PFSK-1 (cell line): ENCODE measurements at regions not wholly inside any gene's neighbourhood (a gene's known extent, or its start where the extent isn't known, plus 50 kb on each side); places are given as distances from the start of the nearest gene placed in this dataset.

Experiments
- FOXP2 ChIP-seq: optimal IDR thresholded peaks from 2 replicates; pipeline ENCODE3; 2011; ENCODE audit warnings: borderline replicate concordance, control low read depth, inconsistent platforms; ENCODE audit not compliant: insufficient read depth; ENCODE audit errors: extremely low read length, extremely low read depth
- POLR2AphosphoS5 ChIP-seq: IDR thresholded peaks from 2 replicates; pipeline ENCODE4 v1.6.1; 2012; ENCODE audit warnings: low read depth, mild to moderate bottlenecking, control low read depth, low read length, moderate library complexity
- SIN3A ChIP-seq: IDR thresholded peaks from 2 replicates; pipeline ENCODE4 v1.6.1; 2012; ENCODE audit warnings: mild to moderate bottlenecking, low read length, moderate library complexity, borderline replicate concordance; ENCODE audit not compliant: insufficient read depth
- TAF1 ChIP-seq: IDR thresholded peaks from 2 replicates; pipeline ENCODE4 v1.6.1; 2012; ENCODE audit warnings: low read length, control low read depth, borderline replicate concordance; ENCODE audit not compliant: insufficient read depth
- TF ChIP-seq, protein P1 (sequence below), 2 experiments: IDR thresholded peaks; 2 replicates each; pipeline versions ENCODE4 v1.6.1 to v1.8.0; 2011 to 2012; ENCODE audit warnings: low read depth in 2 of 2, low read length in 2 of 2, control low read depth in 1 of 2, inconsistent platforms in 1 of 2, mild to moderate bottlenecking in 1 of 2, moderate library complexity in 1 of 2; ENCODE audit not compliant: insufficient read depth in 1 of 2

DNA sequence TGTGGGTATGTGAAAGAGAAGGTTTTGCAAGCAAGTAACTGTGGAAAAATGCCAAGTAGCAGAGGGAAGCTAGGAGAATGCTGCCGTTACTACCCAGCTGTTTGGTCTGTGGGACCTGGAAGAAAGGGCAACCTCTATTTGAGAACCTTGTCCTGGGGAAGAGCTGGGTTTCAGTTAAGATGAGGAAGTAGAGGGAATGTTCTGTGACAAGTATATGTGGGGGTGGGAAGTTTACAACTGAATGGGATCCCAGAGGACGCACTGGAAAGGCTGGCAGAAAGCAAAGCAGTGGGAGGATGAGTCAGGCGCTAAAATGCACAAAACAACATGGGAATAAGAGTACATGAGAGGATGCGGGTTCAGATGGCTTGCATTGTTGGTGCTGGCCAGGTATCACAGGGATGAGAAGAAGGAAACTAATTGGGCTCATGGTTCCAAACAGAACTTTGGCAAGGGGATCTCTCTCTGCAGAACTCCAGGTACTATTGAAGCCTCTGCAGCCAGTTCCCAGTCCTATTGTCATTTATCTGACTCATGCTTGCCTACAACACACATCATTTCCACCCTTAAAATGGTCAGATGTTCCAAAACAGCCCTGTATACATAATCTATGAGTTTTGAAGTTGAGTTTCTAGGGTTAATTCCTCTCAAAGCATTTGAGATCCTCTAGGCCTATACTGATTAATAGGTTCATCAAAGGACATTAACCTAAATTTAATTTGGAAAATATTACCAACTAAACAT is 88.5 kb upstream of the VAV3 start:
- TF ChIP-seq FOXP2 (no peak), POLR2AphosphoS5 (no peak), TAF1 (no peak), SIN3A (no peak; the same call in 1 of the 2 replicates)
- TF ChIP-seq, protein P1, sequence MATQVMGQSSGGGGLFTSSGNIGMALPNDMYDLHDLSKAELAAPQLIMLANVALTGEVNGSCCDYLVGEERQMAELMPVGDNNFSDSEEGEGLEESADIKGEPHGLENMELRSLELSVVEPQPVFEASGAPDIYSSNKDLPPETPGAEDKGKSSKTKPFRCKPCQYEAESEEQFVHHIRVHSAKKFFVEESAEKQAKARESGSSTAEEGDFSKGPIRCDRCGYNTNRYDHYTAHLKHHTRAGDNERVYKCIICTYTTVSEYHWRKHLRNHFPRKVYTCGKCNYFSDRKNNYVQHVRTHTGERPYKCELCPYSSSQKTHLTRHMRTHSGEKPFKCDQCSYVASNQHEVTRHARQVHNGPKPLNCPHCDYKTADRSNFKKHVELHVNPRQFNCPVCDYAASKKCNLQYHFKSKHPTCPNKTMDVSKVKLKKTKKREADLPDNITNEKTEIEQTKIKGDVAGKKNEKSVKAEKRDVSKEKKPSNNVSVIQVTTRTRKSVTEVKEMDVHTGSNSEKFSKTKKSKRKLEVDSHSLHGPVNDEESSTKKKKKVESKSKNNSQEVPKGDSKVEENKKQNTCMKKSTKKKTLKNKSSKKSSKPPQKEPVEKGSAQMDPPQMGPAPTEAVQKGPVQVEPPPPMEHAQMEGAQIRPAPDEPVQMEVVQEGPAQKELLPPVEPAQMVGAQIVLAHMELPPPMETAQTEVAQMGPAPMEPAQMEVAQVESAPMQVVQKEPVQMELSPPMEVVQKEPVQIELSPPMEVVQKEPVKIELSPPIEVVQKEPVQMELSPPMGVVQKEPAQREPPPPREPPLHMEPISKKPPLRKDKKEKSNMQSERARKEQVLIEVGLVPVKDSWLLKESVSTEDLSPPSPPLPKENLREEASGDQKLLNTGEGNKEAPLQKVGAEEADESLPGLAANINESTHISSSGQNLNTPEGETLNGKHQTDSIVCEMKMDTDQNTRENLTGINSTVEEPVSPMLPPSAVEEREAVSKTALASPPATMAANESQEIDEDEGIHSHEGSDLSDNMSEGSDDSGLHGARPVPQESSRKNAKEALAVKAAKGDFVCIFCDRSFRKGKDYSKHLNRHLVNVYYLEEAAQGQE (IDR thresholded peaks at IDR 0.05; ENCODE audit: insufficient read depth in 1 of 2, low read depth in 2 of 2, low read length in 2 of 2) = no peak

DNA sequence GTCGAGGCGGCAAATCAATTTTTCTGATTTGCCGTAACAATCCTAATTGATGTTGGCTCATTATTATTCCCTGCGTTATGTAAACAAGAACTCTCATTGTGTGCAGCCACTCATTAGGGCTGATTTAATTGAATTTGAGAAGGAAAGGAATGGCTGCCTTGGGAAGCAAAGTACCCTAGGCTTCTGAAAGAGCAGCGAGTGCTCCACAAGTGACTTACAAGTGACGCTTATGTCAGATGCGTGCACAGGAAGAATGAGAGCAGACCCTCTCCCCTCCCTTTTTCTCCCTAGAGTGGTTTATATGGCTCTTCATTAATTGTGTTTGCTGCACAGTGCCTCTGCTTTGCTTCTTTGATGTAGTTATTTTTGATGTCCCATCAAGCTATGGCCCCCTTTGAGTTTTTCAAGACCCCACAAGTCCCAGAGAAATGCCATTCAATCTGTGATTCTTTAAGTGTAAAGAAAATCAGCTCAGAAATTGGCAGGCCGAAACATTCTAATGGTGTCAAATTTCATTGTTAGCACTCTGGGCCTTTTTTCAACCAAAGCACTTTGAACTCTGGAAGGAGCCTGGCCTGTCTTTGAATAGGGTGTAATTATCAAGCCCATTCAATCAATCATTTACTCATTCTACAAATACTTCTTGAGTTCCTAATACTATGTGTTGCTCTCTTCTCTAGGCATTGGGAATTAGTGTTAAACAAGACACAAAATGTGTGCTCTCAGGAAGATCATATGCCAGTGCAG is 86.8 kb upstream of the VAV3 start:
- TF ChIP-seq TAF1 (no peak), POLR2AphosphoS5 (no peak), FOXP2 (no peak), SIN3A (0 out of 2 replicates have a peak, but pooled peaks have one; percentile 6)

DNA sequence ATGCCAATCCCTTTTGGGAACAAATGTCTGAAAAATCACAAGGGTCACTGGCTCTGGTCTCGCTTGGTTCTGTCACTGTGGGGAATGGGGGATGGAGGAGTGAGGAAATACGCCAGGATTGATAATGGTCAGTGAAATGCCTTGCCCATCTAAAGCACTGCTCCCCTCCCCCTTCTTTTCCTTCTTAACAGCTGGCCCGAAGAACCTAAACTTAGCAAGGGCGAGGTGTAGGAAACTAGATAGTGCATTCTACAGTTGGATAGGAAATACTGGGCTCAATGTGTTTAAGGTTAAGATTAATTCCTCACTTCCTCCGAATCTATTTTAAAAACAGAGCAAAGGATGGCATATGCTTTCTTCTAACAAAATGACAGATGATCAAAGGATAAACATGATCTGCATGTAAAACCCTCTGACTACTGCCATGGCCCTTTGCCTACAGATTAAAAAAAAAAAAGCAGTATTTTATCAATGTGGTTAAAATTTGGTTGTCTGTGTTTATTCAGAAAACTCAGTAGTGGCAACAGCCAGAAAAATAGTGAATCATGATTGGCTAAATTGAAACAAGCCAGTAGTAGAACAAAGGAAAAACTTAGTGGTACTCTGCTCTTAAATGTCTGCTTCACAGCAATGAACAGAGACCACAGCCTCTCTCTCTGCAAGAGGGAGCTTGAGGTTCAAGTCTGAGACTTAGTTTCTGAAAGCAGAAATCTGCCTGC is 86.1 kb upstream of the VAV3 start:
- TF ChIP-seq SIN3A (peak; percentile 26; the same call in 1 of the 2 replicates), FOXP2 (no peak)

DNA sequence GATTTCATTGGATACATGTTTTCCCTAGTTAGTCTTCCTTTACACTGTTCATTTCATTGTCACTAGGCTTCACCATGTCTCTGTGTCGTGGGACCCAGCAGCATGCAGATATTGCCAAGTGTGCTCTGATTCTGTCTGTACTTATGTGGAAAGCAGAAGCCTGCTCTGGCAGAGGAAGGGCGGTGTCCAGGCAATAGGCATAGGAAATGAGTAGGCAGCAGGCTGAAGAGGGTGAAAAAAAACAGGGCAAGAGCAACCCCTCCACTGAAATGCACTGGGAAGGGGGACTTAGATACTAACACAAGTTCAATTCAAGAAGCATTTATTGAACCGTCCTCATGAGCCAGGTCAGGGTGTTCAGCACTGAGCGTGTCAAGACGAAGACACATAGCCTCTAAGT is 85.2 kb upstream of the VAV3 start:
- no peak for TF ChIP-seq TAF1

DNA sequence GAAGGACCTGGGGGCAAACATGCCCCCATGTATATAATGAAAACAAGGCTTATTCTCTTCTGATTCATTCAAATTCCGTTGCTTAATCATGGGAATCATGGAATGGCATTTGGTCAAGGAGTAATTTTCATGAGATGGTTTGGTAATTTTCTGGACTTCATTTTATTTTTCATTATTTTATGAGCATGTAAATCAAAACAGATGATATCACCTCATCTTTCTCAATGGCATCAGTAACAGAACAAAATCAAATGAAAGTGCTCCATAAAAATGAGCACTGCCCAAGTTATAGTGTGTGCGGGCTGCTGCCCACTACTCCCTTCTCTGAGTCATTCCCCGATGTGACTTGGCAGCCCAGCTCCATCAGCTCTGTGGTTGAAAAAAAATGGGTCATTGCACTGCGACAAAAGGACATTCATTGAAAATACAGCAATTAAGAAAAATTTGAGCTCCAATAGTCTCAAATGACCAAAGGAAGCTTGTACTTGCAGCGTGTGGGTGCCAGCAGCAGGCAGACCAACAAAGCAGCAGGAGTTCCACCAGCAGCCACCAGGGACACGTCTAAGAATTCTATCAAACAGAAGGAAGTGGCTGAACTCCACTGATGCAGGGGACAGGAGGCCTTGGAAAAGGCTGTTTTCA is 84.3 kb upstream of the VAV3 start:
- TF ChIP-seq FOXP2 (no peak), TAF1 (no peak), POLR2AphosphoS5 (no peak), SIN3A (no peak)
- TF ChIP-seq, protein P1 (IDR thresholded peaks at IDR 0.05; ENCODE audit: insufficient read depth in 1 of 2, low read depth in 2 of 2, low read length in 2 of 2) = no peak

DNA sequence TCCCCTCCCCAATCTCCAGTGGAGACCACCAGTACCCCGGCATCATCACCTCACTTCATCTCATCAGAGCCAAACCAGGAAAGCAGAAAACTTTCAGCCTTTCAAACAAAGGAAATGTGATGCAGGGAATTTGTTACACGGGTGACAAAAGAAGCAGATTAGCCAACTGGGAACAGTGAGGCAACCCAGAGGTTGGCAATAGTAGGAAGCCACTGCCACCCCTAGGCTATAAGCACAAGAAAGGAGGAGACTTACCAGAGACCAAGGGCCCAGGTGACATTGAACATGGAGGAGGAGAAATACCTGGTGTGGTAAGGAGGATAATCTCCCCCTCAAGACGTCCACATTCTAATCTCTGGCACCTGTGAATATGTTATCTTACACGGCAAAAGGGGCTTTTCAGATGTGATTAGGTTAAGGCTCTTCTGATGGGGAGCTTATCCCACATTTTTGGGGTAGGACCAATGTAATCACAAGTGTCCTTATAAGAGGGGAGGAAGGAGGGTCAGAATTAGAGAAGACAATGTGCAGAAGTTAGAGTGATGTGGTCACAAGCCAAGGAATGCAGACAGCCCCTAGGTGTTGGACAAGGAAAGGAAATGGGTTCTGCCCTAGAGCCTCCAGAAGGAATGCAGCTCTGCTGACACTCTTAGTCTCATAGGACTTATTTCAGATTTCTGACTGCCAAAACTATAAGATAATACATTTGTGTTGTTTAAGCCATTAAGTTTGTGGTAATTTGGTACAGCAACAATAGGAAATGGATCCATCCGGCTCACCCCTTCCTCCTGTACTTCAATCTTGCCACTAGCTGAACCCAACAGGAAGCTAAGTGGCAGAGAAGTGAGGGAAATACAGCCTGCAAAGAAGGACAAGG is 83.6 kb upstream of the VAV3 start:
- TF ChIP-seq TAF1 (no peak), SIN3A (no peak), POLR2AphosphoS5 (no peak), FOXP2 (no peak)
- TF ChIP-seq, protein P1 (IDR thresholded peaks at IDR 0.05; ENCODE audit: insufficient read depth in 1 of 2, low read depth in 2 of 2, low read length in 2 of 2) = no peak
